Right lobe of liver (tissue), 6 donors: ENCODE measurements at regions not wholly inside any gene's neighbourhood (a gene's known extent, or its start where the extent isn't known, plus 50 kb on each side); places are given as distances from the start of the nearest gene placed in this dataset.

ENCODE experiments used
- ATAC-seq, 4 donors: fragments of 200-7000 bp; cut with Tn5 transposase; one replicate each; pipeline ENCODE4 v1.9.1; 2020; ENCODE audit warnings: mild to moderate bottlenecking in 4 of 4, moderate library complexity in 4 of 4
- DNase-seq, 3 donors: peaks; one replicate each; pipeline ENCODE4 v3.0.0-alpha.2; 2020
- H3K27ac ChIP-seq, 3 donors: fragments of 200-600 bp; one replicate each; pipeline ENCODE4 v1.8.0; 2022
- H3K27me3 ChIP-seq, 2 donors: fragments of 200-600 bp; one replicate each; pipeline ENCODE4 v1.8.0; 2022
- H3K36me3 ChIP-seq, 4 donors: fragments of 200-600 bp; sonication (generic) in 1 of 4; one replicate each; pipeline versions ENCODE4 v1.5.1 to v1.8.0; 2017 to 2022; ENCODE audit warnings: control low read depth in 1 of 4
- H3K4me1 ChIP-seq, 4 donors: fragments of 200-600 bp; sonication (generic) in 1 of 4; one replicate each; pipeline versions ENCODE4 v1.5.1 to v1.8.0; 2017 to 2022; ENCODE audit warnings: control low read depth in 1 of 4
- H3K4me3 ChIP-seq, 3 donors: fragments of 200-600 bp; one replicate each; pipeline ENCODE4 v1.8.0; 2022
- H3K9me3 ChIP-seq, 4 donors: fragments of 200-600 bp; sonication (generic) in 1 of 4; one replicate each; pipeline versions ENCODE4 v1.5.1 to v1.8.0; 2017 to 2022; ENCODE audit warnings: control low read depth in 1 of 4
- POLR2A ChIP-seq: fragments of 450-650 bp; IDR thresholded peaks from one replicate; pipeline ENCODE4 v1.6.1; 2017; ENCODE audit warnings: antibody characterized with exemption, mild to moderate bottlenecking
- WGBS: methylation state at CpG from one replicate; pipeline ENCODE4 v1.1.6; 2018; ENCODE audit warnings: low coverage, low lambda C conversion rate; ENCODE audit not compliant: insufficient coverage; ENCODE audit errors: missing lambda C conversion rate; 5-methylcytosine and 5-hydroxymethylcytosine counted together
- intact Hi-C, 2 donors: fragments of 100-400 bp; cut with DNase I; formaldehyde crosslinking; loops; one replicate each; pipeline versions ENCODE4 v1.11.2 to v1.14.1; 2022
- TF ChIP-seq, protein P1 (sequence below), 4 donors: fragments of 200-600 bp in 3 of 4; fragments of 450-650 bp in 1 of 4; IDR thresholded peaks; one replicate each; pipeline versions ENCODE4 v1.5.1 to v1.8.0; 2016 to 2022; ENCODE audit warnings: antibody characterized with exemption in 4 of 4, mild to moderate bottlenecking in 2 of 4
- donor health status: DM: no; HTN: yes; CAD: no.
- donor health status: DM: no; HTN: no; CAD: no.
- donor health status: DM: no; HTN: no; CAD: no.
- donor health status: DM: no; HTN: yes; CAD: no.
- donor health status: DM: no; HTN: yes; CAD: no.

DNA sequence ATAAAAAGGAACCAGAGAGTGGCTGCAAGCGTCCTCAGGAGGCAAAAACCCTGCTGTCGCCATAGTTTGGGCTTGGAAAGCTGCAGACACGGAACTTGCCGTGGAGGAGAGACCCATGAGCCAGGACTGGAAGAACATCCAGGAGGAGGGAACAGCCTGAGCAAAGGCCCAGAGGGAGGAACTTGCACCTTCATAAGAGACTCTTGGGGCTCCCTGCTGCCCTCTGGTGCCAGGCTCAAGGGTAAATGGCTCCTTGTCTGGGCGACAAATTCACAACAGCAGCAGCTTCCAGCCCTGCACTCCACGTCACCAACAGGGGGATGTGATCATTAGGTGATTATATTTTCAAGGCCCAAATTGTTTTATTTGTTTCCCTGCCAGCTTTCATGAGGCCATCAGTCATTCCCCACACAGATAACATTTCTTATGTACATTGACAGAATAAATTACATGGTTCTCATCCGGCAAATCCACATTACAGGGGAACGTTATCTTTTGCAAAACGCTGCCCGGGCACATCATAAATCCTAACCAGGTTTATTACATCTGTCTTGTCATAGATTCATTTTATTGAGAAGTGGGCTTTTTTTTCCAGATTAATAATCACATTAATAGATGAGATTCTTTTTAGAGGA, 143.0 kb upstream of the GRIK3 start:
- DNase-seq (peak in 1 of 3 donors; percentile 36), ATAC-seq (peak; percentile 40 to 74 (median 48))
- no peaks in the 10 kb centered on the region for H3K9me3 ChIP-seq
- 48% methylated on average over 7 of the region's 10 CpGs for WGBS
- no peaks in the 10 kb centered on the region for H3K4me1 ChIP-seq
- TF ChIP-seq, protein P1, sequence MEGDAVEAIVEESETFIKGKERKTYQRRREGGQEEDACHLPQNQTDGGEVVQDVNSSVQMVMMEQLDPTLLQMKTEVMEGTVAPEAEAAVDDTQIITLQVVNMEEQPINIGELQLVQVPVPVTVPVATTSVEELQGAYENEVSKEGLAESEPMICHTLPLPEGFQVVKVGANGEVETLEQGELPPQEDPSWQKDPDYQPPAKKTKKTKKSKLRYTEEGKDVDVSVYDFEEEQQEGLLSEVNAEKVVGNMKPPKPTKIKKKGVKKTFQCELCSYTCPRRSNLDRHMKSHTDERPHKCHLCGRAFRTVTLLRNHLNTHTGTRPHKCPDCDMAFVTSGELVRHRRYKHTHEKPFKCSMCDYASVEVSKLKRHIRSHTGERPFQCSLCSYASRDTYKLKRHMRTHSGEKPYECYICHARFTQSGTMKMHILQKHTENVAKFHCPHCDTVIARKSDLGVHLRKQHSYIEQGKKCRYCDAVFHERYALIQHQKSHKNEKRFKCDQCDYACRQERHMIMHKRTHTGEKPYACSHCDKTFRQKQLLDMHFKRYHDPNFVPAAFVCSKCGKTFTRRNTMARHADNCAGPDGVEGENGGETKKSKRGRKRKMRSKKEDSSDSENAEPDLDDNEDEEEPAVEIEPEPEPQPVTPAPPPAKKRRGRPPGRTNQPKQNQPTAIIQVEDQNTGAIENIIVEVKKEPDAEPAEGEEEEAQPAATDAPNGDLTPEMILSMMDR (IDR thresholded peaks at IDR 0.05): peak; percentile 23 to 52 (median 25)
- no peak for TF ChIP-seq POLR2A
- no peaks in the 10 kb centered on the region for H3K36me3 ChIP-seq
- no peak overlapping the region for H3K27ac ChIP-seq
- H3K27me3 ChIP-seq: no peaks in the 10 kb centered on the region
- intact Hi-C loops: no loop called here
- H3K4me3 ChIP-seq: no peak overlapping the region

DNA sequence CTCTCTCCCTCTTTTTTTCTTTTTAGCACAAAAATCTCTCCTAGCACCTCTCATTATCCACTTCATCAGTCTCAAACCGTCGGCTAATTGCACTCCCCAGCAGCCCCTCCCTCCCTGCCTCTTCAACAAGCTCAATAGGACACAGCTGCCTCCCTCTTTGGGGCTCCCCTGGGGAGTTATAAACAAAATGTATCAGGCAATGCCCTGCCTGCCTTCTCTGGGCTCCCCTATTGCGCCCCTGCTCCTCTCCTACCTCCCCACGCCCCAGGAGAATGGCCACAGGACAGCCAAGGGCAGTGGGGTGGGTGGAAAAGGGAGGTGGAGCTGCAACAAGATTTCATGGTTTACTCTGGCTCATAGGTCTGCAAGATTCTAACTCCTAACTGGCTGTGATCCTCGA, 147.1 kb upstream of the GRIK3 start:
- Histone ChIP-seq H3K27me3 (no peaks in the 10 kb centered on the region), H3K27ac (no peak overlapping the region), H3K36me3 (no peaks in the 10 kb centered on the region), H3K9me3 (no peaks in the 10 kb centered on the region), H3K4me3 (no peak overlapping the region), H3K4me1 (no peaks in the 10 kb centered on the region)
- ATAC-seq (no peak), DNase-seq (no peak)
- intact Hi-C loops: no loop called here
- 24% methylated on average over 4 of the region's 5 CpGs for WGBS
- no peak for TF ChIP-seq POLR2A
- TF ChIP-seq, protein P1 (IDR thresholded peaks at IDR 0.05): no peak

DNA sequence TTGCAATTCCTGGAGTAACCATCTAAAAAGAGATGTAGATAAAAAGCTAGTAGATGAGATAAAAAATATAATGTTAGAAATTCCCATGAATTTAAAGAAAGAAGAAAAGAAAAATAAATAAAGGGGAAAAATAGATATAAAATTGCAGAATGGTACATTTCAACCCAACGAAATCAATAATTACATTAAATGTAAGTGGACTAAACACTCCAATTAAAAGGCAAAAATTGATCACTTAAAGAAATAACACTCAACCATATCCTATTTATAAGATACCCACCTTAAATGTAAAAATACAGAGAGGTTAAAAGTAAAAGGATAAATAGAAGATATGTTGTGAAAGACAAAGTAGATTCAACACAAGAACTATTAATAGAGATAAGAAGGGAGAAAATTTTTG, 150.5 kb upstream of the GRIK3 start:
- WGBS: 30% methylated on average over 1 of the region's 1 CpG
- Histone ChIP-seq H3K4me1 (no peaks in the 10 kb centered on the region), H3K4me3 (no peak overlapping the region), H3K27me3 (no peaks in the 10 kb centered on the region), H3K27ac (no peak overlapping the region), H3K9me3 (no peaks in the 10 kb centered on the region), H3K36me3 (no peaks in the 10 kb centered on the region)
- intact Hi-C loops: no loop called here
- no peak for DNase-seq
- ATAC-seq: no peak
- TF ChIP-seq, protein P1 (IDR thresholded peaks at IDR 0.05): no peak
- no peak for TF ChIP-seq POLR2A

DNA sequence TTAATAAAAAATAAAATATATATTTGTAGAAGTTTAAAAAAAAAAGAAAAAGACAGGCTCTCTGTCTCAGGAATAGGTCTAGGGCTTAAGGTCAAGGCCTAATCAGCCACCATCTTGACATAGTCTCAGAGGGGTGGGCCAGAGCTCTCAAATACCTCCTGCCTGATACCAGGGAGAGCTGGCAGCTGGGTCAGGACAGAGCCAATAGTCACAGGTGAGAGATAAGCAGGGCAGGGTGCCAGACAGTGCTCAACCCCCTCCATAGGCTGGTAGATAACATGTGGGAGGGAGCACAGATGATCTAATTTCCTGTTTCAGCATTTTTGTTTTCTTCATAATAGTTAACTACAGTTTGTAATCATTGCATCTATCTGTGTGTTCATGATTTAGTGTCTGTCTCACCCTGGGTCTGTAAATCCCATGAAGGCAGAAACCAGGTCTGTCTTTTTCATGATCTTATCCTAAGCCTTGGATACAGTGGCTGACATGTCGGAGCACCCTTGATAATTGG, 152.0 kb upstream of the GRIK3 start:
- Histone ChIP-seq H3K27me3 (no peaks in the 10 kb centered on the region), H3K4me1 (no peaks in the 10 kb centered on the region), H3K9me3 (no peaks in the 10 kb centered on the region), H3K4me3 (no peak overlapping the region), H3K27ac (no peak overlapping the region), H3K36me3 (no peaks in the 10 kb centered on the region)
- TF ChIP-seq POLR2A: no peak
- TF ChIP-seq, protein P1 (IDR thresholded peaks at IDR 0.05): no peak
- intact Hi-C loops: no loop called here
- 43% methylated on average over 1 of the region's 1 CpG for WGBS
- DNase-seq (no peak), ATAC-seq (no peak)
